SK-N-SH treated with all-trans-retinoic acid at 6 μM for 48 hours (cell line): ENCODE measurements at regions not wholly inside any gene's neighbourhood (a gene's known extent, or its start where the extent isn't known, plus 50 kb on each side); places are given as distances from the start of the nearest gene placed in this dataset.

Experiments used
- ATAC-seq: fragments of 200-7000 bp; cut with Tn5 transposase; 3 replicates; pipeline ENCODE4 v1.9.1; 2020; ENCODE audit warnings: mild to moderate bottlenecking, moderate library complexity
- ARNTL ChIP-seq: fragments of 450-650 bp; formaldehyde crosslinking; IDR thresholded peaks from 2 replicates; pipeline ENCODE4 v1.5.0; 2020; ENCODE audit warnings: low read depth, mild to moderate bottlenecking, moderate library complexity, borderline replicate concordance
- BACH2 ChIP-seq: fragments of 250-450 bp; sonication (Bioruptor Pico); IDR thresholded peaks from 2 replicates; pipeline ENCODE4 v1.9.0; 2021; ENCODE audit warnings: mild to moderate bottlenecking, borderline replicate concordance
- CREB5 ChIP-seq: fragments of 250-450 bp; sonication (Bioruptor Pico); IDR thresholded peaks from 2 replicates; pipeline ENCODE4 v1.5.1; 2020; ENCODE audit warnings: low read depth, mild to moderate bottlenecking, moderate library complexity
- CSDC2 ChIP-seq: fragments of 250-450 bp; sonication (Bioruptor Pico); IDR thresholded peaks from 2 replicates; pipeline ENCODE4 v1.5.0; 2020; ENCODE audit warnings: mild to moderate bottlenecking, moderate library complexity
- ESRRG ChIP-seq: fragments of 250-450 bp; sonication (Bioruptor Pico); IDR thresholded peaks from 2 replicates; pipeline ENCODE4 v1.6.1; 2021; ENCODE audit warnings: mild to moderate bottlenecking
- GLIS3 ChIP-seq: fragments of 250-450 bp; sonication (Bioruptor Pico); IDR thresholded peaks from 2 replicates; pipeline ENCODE4 v1.5.0; 2020; ENCODE audit warnings: mild to moderate bottlenecking, moderate library complexity
- ISL1 ChIP-seq: fragments of 250-450 bp; sonication (Bioruptor Pico); IDR thresholded peaks from 2 replicates; pipeline ENCODE4 v2.1.2; 2022; ENCODE audit warnings: mild to moderate bottlenecking, moderate library complexity
- OSR1 ChIP-seq: fragments of 250-450 bp; sonication (Bioruptor Pico); IDR thresholded peaks from 2 replicates; pipeline ENCODE4 v1.8.0; 2022; ENCODE audit warnings: moderate library complexity, mild to moderate bottlenecking, inconsistent platforms
- POU6F1 ChIP-seq: fragments of 250-450 bp; sonication (Bioruptor Pico); IDR thresholded peaks from 2 replicates; pipeline ENCODE4 v1.8.0; 2021; ENCODE audit warnings: low read depth, mild to moderate bottlenecking, moderate library complexity, borderline replicate concordance
- PPARA ChIP-seq: fragments of 250-450 bp; sonication (Bioruptor Pico); IDR thresholded peaks from 2 replicates; pipeline ENCODE4 v1.5.0; 2020; ENCODE audit warnings: mild to moderate bottlenecking, borderline replicate concordance
- RARB ChIP-seq: fragments of 250-450 bp; sonication (Bioruptor Pico); IDR thresholded peaks from 2 replicates; pipeline ENCODE4 v1.8.0; 2021; ENCODE audit warnings: mild to moderate bottlenecking, moderate library complexity
- SNAI2 ChIP-seq: fragments of 250-450 bp; sonication (Bioruptor Pico); IDR thresholded peaks from 2 replicates; pipeline ENCODE4 v1.5.0; 2020; ENCODE audit warnings: mild to moderate bottlenecking, moderate library complexity
- TCF4 ChIP-seq: fragments of 250-450 bp; sonication (Bioruptor Pico); IDR thresholded peaks from 2 replicates; pipeline ENCODE4 v1.8.0; 2021; ENCODE audit warnings: mild to moderate bottlenecking, moderate library complexity, borderline replicate concordance
- ZC3H10 ChIP-seq: fragments of 250-450 bp; sonication (Bioruptor Pico); IDR thresholded peaks from 2 replicates; pipeline ENCODE4 v1.5.1; 2021; ENCODE audit warnings: mild to moderate bottlenecking, moderate library complexity
- ZFP3 ChIP-seq: fragments of 250-450 bp; sonication (Bioruptor Pico); IDR thresholded peaks from 2 replicates; pipeline ENCODE4 v1.5.0; 2020; ENCODE audit warnings: mild to moderate bottlenecking, moderate library complexity
- ZFP30 ChIP-seq: fragments of 450-650 bp; formaldehyde crosslinking; IDR thresholded peaks from 2 replicates; pipeline ENCODE4 v1.5.0; 2022; ENCODE audit warnings: mild to moderate bottlenecking, moderate library complexity
- ZNF565 ChIP-seq: fragments of 450-650 bp; formaldehyde crosslinking; conservative IDR thresholded peaks from 2 replicates; pipeline ENCODE4 v1.5.0; 2020; ENCODE audit warnings: low read depth, mild to moderate bottlenecking, moderate library complexity
- ZNF70 ChIP-seq: fragments of 450-650 bp; formaldehyde crosslinking; IDR thresholded peaks from 2 replicates; pipeline ENCODE4 v1.5.0; 2020; ENCODE audit warnings: mild to moderate bottlenecking, moderate library complexity
- ZNF8 ChIP-seq: fragments of 450-650 bp; formaldehyde crosslinking; IDR thresholded peaks from 2 replicates; pipeline ENCODE4 v1.5.0; 2020; ENCODE audit warnings: mild to moderate bottlenecking, moderate library complexity
- TF ChIP-seq, protein P1 (sequence below): fragments of 250-450 bp; sonication (Bioruptor Pico); IDR thresholded peaks from 2 replicates; pipeline ENCODE4 v1.5.0; 2020; ENCODE audit warnings: mild to moderate bottlenecking, moderate library complexity
- TF ChIP-seq, protein P2 (sequence below): fragments of 250-450 bp; sonication (Bioruptor Pico); IDR thresholded peaks from 2 replicates; pipeline ENCODE4 v1.5.1; 2021; ENCODE audit warnings: mild to moderate bottlenecking, moderate library complexity

GRCh38 chr3:31191354-31191753, 296.9 kb upstream of the GADL1 start (continued):
- TF ChIP-seq, protein P1, sequence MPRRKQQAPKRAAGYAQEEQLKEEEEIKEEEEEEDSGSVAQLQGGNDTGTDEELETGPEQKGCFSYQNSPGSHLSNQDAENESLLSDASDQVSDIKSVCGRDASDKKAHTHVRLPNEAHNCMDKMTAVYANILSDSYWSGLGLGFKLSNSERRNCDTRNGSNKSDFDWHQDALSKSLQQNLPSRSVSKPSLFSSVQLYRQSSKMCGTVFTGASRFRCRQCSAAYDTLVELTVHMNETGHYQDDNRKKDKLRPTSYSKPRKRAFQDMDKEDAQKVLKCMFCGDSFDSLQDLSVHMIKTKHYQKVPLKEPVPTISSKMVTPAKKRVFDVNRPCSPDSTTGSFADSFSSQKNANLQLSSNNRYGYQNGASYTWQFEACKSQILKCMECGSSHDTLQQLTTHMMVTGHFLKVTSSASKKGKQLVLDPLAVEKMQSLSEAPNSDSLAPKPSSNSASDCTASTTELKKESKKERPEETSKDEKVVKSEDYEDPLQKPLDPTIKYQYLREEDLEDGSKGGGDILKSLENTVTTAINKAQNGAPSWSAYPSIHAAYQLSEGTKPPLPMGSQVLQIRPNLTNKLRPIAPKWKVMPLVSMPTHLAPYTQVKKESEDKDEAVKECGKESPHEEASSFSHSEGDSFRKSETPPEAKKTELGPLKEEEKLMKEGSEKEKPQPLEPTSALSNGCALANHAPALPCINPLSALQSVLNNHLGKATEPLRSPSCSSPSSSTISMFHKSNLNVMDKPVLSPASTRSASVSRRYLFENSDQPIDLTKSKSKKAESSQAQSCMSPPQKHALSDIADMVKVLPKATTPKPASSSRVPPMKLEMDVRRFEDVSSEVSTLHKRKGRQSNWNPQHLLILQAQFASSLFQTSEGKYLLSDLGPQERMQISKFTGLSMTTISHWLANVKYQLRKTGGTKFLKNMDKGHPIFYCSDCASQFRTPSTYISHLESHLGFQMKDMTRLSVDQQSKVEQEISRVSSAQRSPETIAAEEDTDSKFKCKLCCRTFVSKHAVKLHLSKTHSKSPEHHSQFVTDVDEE (CRISPR knock-in tag) = no peak
- TF ChIP-seq TCF4 (CRISPR knock-in tag) = no peak
- no peak for TF ChIP-seq ISL1 (CRISPR knock-in tag)
- no peak for TF ChIP-seq ZFP30 (CRISPR knock-in tag)

DNA sequence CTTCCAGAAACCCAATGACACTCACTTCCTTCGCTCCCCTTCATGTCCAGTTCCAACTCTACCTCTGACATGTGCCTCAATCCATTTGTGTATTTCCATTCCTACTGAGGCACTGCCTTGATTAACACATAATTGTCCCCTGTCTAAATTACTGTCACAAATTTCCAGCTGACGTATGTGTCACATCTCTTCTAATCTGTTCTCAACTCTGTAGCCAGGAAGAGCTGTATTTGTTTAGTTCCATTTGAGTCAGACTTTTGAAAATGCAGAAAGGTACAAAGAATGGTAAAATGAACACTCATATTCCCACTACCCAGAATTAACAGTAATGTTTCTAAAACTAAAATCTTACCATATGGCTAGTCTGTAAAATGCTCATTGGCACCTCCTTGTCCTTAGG, 299.0 kb upstream of the GADL1 start:
- ATAC-seq = no peak
- TF ChIP-seq POU6F1 (CRISPR knock-in tag) = no peak
- TF ChIP-seq ZNF70 (CRISPR knock-in tag) = no peak
- TF ChIP-seq SNAI2 (CRISPR knock-in tag) = no peak
- TF ChIP-seq OSR1 = no peak
- no peak for TF ChIP-seq ESRRG (CRISPR knock-in tag)
- TF ChIP-seq, protein P2, sequence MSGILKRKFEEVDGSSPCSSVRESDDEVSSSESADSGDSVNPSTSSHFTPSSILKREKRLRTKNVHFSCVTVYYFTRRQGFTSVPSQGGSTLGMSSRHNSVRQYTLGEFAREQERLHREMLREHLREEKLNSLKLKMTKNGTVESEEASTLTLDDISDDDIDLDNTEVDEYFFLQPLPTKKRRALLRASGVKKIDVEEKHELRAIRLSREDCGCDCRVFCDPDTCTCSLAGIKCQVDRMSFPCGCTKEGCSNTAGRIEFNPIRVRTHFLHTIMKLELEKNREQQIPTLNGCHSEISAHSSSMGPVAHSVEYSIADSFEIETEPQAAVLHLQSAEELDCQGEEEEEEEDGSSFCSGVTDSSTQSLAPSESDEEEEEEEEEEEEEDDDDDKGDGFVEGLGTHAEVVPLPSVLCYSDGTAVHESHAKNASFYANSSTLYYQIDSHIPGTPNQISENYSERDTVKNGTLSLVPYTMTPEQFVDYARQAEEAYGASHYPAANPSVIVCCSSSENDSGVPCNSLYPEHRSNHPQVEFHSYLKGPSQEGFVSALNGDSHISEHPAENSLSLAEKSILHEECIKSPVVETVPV (CRISPR knock-in tag) = no peak
- TF ChIP-seq ZC3H10 = no peak
- no peak for TF ChIP-seq TCF4 (CRISPR knock-in tag)
- TF ChIP-seq ZNF8 (CRISPR knock-in tag) = no peak
- TF ChIP-seq RARB = no peak
- no peak for TF ChIP-seq GLIS3 (CRISPR knock-in tag)
- TF ChIP-seq BACH2 (CRISPR knock-in tag) = no peak

DNA sequence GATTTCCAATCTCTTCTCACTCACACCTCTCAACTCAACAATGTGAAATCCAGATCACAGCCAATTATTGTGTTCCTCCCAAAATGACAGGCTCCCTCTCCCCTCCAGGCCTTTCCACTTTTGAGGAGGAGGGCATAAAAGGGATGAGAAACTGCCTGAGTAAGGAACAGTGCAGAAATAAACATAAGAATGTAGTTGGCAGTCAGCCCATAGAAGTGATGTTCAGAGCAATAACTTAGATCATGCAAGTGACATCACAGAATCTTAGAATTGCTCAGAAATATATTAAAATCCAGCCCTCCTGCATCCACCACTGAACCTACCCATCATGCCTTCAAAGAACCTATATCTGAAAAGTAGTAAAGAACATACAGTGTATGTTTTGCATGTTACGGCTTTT, 299.4 kb upstream of the GADL1 start:
- no peak for TF ChIP-seq CSDC2 (CRISPR knock-in tag)
- TF ChIP-seq ZNF70 (CRISPR knock-in tag) = no peak
- no peak for TF ChIP-seq ESRRG (CRISPR knock-in tag)
- TF ChIP-seq OSR1 = no peak
- TF ChIP-seq ZFP3 (CRISPR knock-in tag) = no peak
- TF ChIP-seq ZC3H10 = no peak
- TF ChIP-seq, protein P2 (CRISPR knock-in tag) = no peak
- no peak for TF ChIP-seq PPARA (CRISPR knock-in tag)
- TF ChIP-seq ARNTL (CRISPR knock-in tag) = no peak
- TF ChIP-seq GLIS3 (CRISPR knock-in tag) = no peak
- TF ChIP-seq POU6F1 (CRISPR knock-in tag) = no peak
- TF ChIP-seq RARB = no peak
- no peak for TF ChIP-seq ISL1 (CRISPR knock-in tag)
- TF ChIP-seq CREB5 (CRISPR knock-in tag) = no peak
- TF ChIP-seq, protein P1 (CRISPR knock-in tag) = no peak
- no peak for TF ChIP-seq BACH2 (CRISPR knock-in tag)
- TF ChIP-seq ZNF565 (CRISPR knock-in tag) = no peak
- TF ChIP-seq SNAI2 (CRISPR knock-in tag) = no peak
- TF ChIP-seq, all 23 proteins: peak for 0

More for the DNA sequence above, 299.4 kb upstream of the GADL1 start:
- ATAC-seq = no peak
